Effector memory CD8-positive, alpha-beta T cell (primary cell): ENCODE measurements at regions not wholly inside any gene's neighbourhood (a gene's known extent, or its start where the extent isn't known, plus 50 kb on each side); places are given as distances from the start of the nearest gene placed in this dataset.

ENCODE experiments used
- ATAC-seq: fragments of 150-1000 bp; cut with Tn5 transposase; replicated peaks from 2 replicates; pipeline ENCODE4 v1.10.0; 2021; ENCODE audit warnings: mild to moderate bottlenecking, moderate library complexity
- DNase-seq, 3 experiments: peaks; one replicate each; pipeline ENCODE4 v3.0.0; 2021
- H3K27ac Mint-ChIP-seq, 2 donors: one replicate each; pipeline ENCODE4 v1.8.0; 2022; ENCODE audit warnings: mild to moderate bottlenecking in 2 of 2, mixed read lengths in 2 of 2, moderate library complexity in 2 of 2
- H3K27me3 Mint-ChIP-seq, 2 donors: one replicate each; pipeline ENCODE4 v1.8.0; 2022; ENCODE audit warnings: mixed read lengths in 2 of 2
- H3K36me3 Mint-ChIP-seq: one replicate; pipeline ENCODE4 v1.8.0; 2022; ENCODE audit warnings: mild to moderate bottlenecking, moderate library complexity, mixed read lengths; ENCODE audit not compliant: insufficient read depth
- H3K4me1 Mint-ChIP-seq, 2 donors: one replicate each; pipeline ENCODE4 v1.8.0; 2022; ENCODE audit warnings: low read depth in 2 of 2, mixed read lengths in 2 of 2
- H3K4me3 Mint-ChIP-seq, 2 donors: one replicate each; pipeline ENCODE4 v1.8.0; 2022; ENCODE audit warnings: mild to moderate bottlenecking in 2 of 2, mixed read lengths in 2 of 2, moderate library complexity in 2 of 2
- H3K9me3 Mint-ChIP-seq, 2 donors: one replicate each; pipeline ENCODE4 v1.8.0; 2022; ENCODE audit warnings: mixed read lengths in 2 of 2

- no peaks in the 10 kb centered on the region for H3K36me3 Mint-ChIP-seq
- H3K27ac Mint-ChIP-seq = no peak overlapping the region
- ATAC-seq (no peak), DNase-seq (no peak)
- H3K4me1 Mint-ChIP-seq = peaks cover 0 to 2% of the 10 kb centered on the region in 2 donors
- H3K27me3 Mint-ChIP-seq = peaks cover 0 to 28% of the 10 kb centered on the region in 2 donors
- H3K4me3 Mint-ChIP-seq = no peak overlapping the region
- H3K9me3 Mint-ChIP-seq = no peaks in the 10 kb centered on the region
Measured at GRCh38 chr13:74669149-74669548, 534.9 kb upstream of the KLF12 start.

DNA sequence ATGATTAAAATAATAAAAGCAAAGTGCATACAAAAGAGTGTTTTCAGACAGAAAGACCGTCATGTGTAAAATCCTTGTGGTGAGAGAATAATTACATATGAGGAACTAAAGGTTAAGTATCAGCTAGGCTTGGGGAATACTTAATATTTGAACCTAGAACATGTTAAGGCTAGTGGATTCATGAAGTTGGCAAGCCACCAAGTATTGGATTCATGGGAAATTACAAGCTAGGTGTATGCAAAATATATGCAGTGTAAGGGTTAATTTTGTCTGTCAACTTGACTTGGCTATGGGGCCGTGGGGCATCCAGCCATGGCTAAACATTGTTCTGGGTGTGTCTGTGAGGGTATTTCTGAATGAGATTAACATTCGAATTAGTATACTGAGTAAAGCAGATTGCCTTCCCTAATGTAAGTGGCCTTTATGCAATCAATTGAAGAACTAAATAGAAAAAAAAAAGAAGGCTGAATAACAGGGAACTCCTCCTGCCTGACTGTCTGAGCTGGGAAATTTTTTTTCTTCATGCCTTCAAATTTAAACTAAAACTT, 533.5 kb upstream of the KLF12 start:
- DNase-seq = no peak
- Mint-ChIP-seq H3K27ac (no peak overlapping the region), H3K4me3 (no peak overlapping the region), H3K36me3 (no peaks in the 10 kb centered on the region), H3K9me3 (no peaks in the 10 kb centered on the region), H3K27me3 (peaks cover 9 to 31% of the 10 kb centered on the region in 2 donors), H3K4me1 (no peaks in the 10 kb centered on the region)
- ATAC-seq = no peak

DNA sequence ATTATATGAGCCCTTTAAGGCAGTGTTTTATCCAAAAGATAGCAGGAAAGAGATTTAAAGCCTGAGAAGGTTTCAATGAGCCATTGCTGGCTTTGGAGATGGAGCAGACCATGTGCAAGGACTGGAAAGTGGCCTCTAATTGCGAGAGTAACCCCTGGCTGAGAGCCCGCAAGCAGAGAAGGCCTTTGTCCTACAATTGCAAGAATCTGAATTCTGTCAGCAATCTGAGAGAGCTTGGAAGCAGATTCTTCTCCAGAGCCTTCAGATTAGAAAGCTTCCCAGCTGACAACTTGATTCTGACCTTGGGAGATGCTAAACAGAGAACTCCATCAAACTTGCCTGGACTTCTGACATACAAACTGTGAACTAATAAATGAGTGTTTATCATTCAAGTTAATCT, 528.7 kb upstream of the KLF12 start:
- Mint-ChIP-seq H3K36me3 (no peaks in the 10 kb centered on the region), H3K27ac (no peak overlapping the region), H3K4me3 (no peak overlapping the region), H3K27me3 (peaks cover 17 to 21% of the 10 kb centered on the region in 2 donors), H3K9me3 (no peaks in the 10 kb centered on the region), H3K4me1 (no peaks in the 10 kb centered on the region)
- no peak for ATAC-seq
- DNase-seq = no peak

- H3K4me3 Mint-ChIP-seq = no peak overlapping the region
- no peaks in the 10 kb centered on the region for H3K4me1 Mint-ChIP-seq
- H3K27ac Mint-ChIP-seq = no peak overlapping the region
- peaks cover 17 to 21% of the 10 kb centered on the region in 2 donors for H3K27me3 Mint-ChIP-seq
- DNase-seq = no peak
- no peaks in the 10 kb centered on the region for H3K9me3 Mint-ChIP-seq
- no peak for ATAC-seq
- H3K36me3 Mint-ChIP-seq = no peaks in the 10 kb centered on the region
Measured at GRCh38 chr13:74661851-74662250, 527.6 kb upstream of the KLF12 start.

DNA sequence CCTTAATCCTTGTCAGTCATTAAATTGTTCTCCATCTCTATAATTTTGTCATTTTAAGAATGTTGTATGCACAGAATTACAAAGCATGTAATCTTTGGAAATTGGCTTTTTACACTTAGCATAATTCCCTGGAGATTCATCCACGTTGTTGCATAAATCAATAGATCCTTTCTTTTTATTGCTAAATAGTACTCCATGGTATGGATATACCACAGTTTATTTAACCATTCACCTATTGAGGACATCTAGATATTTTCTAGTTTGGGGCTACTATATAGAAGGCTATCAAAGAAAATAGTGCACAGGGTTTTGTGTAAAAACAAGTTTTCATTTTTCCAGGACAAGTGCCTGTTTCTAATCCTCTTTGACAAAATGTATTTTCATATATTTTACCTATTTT, 523.6 kb upstream of the KLF12 start:
- peaks cover 8 to 11% of the 10 kb centered on the region in 2 donors for H3K27me3 Mint-ChIP-seq
- no peaks in the 10 kb centered on the region for H3K36me3 Mint-ChIP-seq
- no peaks in the 10 kb centered on the region for H3K9me3 Mint-ChIP-seq
- ATAC-seq = no peak
- H3K4me3 Mint-ChIP-seq = no peak overlapping the region
- H3K27ac Mint-ChIP-seq = no peak overlapping the region
- H3K4me1 Mint-ChIP-seq = no peaks in the 10 kb centered on the region
- no peak for DNase-seq

DNA sequence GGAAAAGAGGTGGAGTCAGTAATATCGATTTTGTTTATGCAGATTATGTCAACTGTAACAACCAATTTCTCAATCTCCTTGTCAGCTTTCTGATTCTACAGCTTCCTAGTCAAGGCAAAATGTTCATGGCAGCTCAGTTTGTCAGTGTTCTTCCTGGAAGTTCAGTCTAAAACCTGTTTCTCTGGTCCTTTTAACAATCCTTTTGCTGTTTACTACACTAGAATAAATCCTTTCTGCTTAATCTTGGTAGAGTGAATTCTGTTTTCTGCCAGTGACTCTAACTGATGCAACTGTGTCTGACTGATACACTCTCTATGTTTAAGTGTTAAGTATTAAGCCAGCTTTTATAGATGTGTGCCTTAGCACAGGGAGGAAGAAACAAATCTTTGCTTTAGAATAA, 516.9 kb upstream of the KLF12 start:
- ATAC-seq (no peak), DNase-seq (no peak)
- no peaks in the 10 kb centered on the region for H3K4me1 Mint-ChIP-seq
- peaks cover 0 to 7% of the 10 kb centered on the region in 2 donors for H3K27me3 Mint-ChIP-seq
- H3K27ac Mint-ChIP-seq = no peak overlapping the region
- H3K9me3 Mint-ChIP-seq = no peaks in the 10 kb centered on the region
- H3K36me3 Mint-ChIP-seq = no peaks in the 10 kb centered on the region
- H3K4me3 Mint-ChIP-seq = no peak overlapping the region

- H3K36me3 Mint-ChIP-seq = no peaks in the 10 kb centered on the region
- ATAC-seq (no peak), DNase-seq (no peak)
- H3K9me3 Mint-ChIP-seq = no peaks in the 10 kb centered on the region
- no peaks in the 10 kb centered on the region for H3K4me1 Mint-ChIP-seq
- no peak overlapping the region for H3K27ac Mint-ChIP-seq
- H3K4me3 Mint-ChIP-seq = no peak overlapping the region
- H3K27me3 Mint-ChIP-seq = peaks cover 0 to 7% of the 10 kb centered on the region in 2 donors
Measured at GRCh38 chr13:74647991-74648390, 513.8 kb upstream of the KLF12 start.

- H3K4me3 Mint-ChIP-seq = no peak overlapping the region
- no peaks in the 10 kb centered on the region for H3K9me3 Mint-ChIP-seq
- H3K27me3 Mint-ChIP-seq = no peaks in the 10 kb centered on the region
- no peaks in the 10 kb centered on the region for H3K36me3 Mint-ChIP-seq
- H3K27ac Mint-ChIP-seq = no peak overlapping the region
- H3K4me1 Mint-ChIP-seq = no peaks in the 10 kb centered on the region
- DNase-seq (no peak), ATAC-seq (no peak)
Measured at GRCh38 chr13:74647211-74647610, 513.0 kb upstream of the KLF12 start.

DNA sequence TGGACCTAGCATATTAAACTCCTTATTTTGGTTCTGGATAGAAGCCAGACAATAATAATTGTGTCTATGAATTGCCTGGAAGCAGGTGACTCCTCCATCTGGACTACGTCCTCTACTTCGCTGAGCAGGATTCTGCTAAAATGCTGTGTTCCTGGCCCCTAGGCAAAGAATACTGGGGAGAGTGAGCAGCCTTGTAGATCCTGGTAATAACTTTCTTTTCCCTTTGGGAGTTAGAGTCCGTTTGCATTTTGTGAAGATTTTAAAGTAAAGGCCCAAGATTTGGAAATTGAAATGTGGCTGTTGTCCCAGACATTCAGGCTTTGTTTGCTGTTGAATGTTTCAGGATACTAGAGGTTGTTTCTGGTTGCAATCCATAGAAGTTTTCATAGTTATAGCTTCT, 511.9 kb upstream of the KLF12 start:
- Mint-ChIP-seq H3K27me3 (no peaks in the 10 kb centered on the region), H3K4me1 (no peaks in the 10 kb centered on the region), H3K9me3 (no peaks in the 10 kb centered on the region), H3K36me3 (no peaks in the 10 kb centered on the region), H3K27ac (no peak overlapping the region), H3K4me3 (no peak overlapping the region)
- DNase-seq (no peak), ATAC-seq (no peak)

DNA sequence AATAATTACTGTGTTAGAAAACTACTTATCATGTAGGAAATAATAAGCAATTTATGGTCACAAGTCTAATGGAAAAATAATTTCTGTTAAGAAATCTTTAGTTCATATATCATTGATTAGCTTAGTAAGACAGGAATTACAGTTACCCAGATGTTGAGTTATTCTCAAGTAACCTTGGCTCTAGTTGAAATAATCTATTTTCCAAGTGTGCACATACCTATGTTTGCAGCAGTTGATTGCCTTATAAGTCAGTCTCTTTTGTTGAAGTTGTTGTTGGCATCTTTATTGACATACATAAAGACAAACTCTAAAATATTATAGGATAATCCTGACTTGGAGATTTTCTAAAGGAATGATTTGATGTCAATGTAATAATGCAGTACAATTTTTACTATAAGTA, 511.4 kb upstream of the KLF12 start:
- H3K9me3 Mint-ChIP-seq = no peaks in the 10 kb centered on the region
- ATAC-seq (no peak), DNase-seq (no peak)
- no peak overlapping the region for H3K4me3 Mint-ChIP-seq
- no peaks in the 10 kb centered on the region for H3K36me3 Mint-ChIP-seq
- H3K27me3 Mint-ChIP-seq = no peaks in the 10 kb centered on the region
- no peak overlapping the region for H3K27ac Mint-ChIP-seq
- no peaks in the 10 kb centered on the region for H3K4me1 Mint-ChIP-seq

GRCh38 chr13:74644229-74644628, 510.0 kb upstream of the KLF12 start:
- Mint-ChIP-seq H3K4me3 (no peak overlapping the region), H3K27ac (no peak overlapping the region), H3K36me3 (no peaks in the 10 kb centered on the region), H3K4me1 (peaks cover 2 to 4% of the 10 kb centered on the region in 2 donors), H3K9me3 (no peaks in the 10 kb centered on the region), H3K27me3 (peaks cover 0 to 3% of the 10 kb centered on the region in 2 donors)
- ATAC-seq = no peak
- no peak for DNase-seq

- Mint-ChIP-seq H3K27ac (no peak overlapping the region), H3K4me3 (no peak overlapping the region), H3K36me3 (no peaks in the 10 kb centered on the region), H3K9me3 (no peaks in the 10 kb centered on the region), H3K27me3 (peaks cover 0 to 6% of the 10 kb centered on the region in 2 donors), H3K4me1 (peaks cover 2 to 5% of the 10 kb centered on the region in 2 donors)
- DNase-seq = no peak
- no peak for ATAC-seq
Measured at GRCh38 chr13:74641586-74641985, 507.4 kb upstream of the KLF12 start.

DNA sequence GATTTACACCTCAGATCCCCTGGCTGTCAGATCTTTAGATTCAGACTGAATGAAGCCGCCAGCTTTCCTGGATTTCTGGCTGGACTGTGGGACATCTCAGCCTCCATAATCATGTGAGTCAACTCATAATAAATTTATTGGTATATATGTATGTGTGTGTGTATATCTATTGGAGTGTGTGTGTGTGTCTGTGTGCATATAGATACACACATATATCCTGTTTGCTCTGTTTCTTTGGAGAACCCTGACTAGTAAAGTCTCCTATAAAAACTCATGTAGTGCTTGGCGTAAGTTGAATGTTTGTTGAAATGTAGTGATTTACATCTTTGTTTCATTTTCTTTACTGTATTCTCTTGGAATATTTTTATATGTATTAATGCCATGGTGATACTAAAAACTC, 499.5 kb upstream of the KLF12 start:
- Mint-ChIP-seq H3K4me3 (no peak overlapping the region), H3K9me3 (no peaks in the 10 kb centered on the region), H3K27ac (no peak overlapping the region), H3K4me1 (no peaks in the 10 kb centered on the region), H3K36me3 (no peaks in the 10 kb centered on the region), H3K27me3 (peaks cover 13 to 23% of the 10 kb centered on the region in 2 donors)
- ATAC-seq = no peak
- DNase-seq = no peak

GRCh38 chr13:74629985-74630384, 495.8 kb upstream of the KLF12 start:
- no peak overlapping the region for H3K4me3 Mint-ChIP-seq
- H3K9me3 Mint-ChIP-seq = no peaks in the 10 kb centered on the region
- no peaks in the 10 kb centered on the region for H3K36me3 Mint-ChIP-seq
- H3K27ac Mint-ChIP-seq = no peak overlapping the region
- no peak for ATAC-seq
- H3K4me1 Mint-ChIP-seq = no peaks in the 10 kb centered on the region
- peaks cover 34 to 39% of the 10 kb centered on the region in 2 donors for H3K27me3 Mint-ChIP-seq
- no peak for DNase-seq

DNA sequence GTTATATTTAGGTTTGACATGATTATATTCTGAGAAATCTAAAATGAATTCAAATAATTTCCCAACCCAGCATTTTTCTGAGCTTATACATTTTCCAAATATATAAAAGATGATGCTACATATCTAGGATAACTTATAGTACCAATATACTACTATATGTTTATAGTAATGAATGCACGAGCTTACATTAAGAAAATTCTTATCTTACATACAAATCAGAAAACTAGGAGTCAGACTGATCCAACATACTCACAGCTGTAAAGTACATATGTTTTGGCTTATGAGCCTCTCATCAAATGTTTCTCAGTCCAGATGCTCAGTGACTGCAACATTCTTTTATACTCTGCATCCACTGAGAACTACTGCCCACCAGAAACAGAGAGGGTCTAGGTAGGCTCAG, 491.3 kb upstream of the KLF12 start:
- H3K27ac Mint-ChIP-seq = no peak overlapping the region
- no peak for ATAC-seq
- DNase-seq = no peak
- no peaks in the 10 kb centered on the region for H3K9me3 Mint-ChIP-seq
- no peaks in the 10 kb centered on the region for H3K36me3 Mint-ChIP-seq
- H3K4me3 Mint-ChIP-seq = no peak overlapping the region
- peaks cover 34 to 37% of the 10 kb centered on the region in 2 donors for H3K27me3 Mint-ChIP-seq
- H3K4me1 Mint-ChIP-seq = no peaks in the 10 kb centered on the region
